Retina (tissue), 1 donor: ENCODE measurements at regions not wholly inside any gene's neighbourhood (a gene's known extent, or its start where the extent isn't known, plus 50 kb on each side); places are given as distances from the start of the nearest gene placed in this dataset.
"Not testable (repeated sequence)": the region's sequence is repeated elsewhere in the genome, so short reads cannot be mapped to it uniquely, and the experiment has no call there.

Experiments used
- DNase-seq: peaks from one replicate; pipeline ENCODE4 v3.0.0-alpha.2; 2016

GRCh38 chr12:46515829-46516228, 143.3 kb upstream of the SLC38A2 start:
- DNase-seq, result no peak

- DNase-seq, result no peak
Measured at GRCh38 chr12:46514886-46515285, 142.3 kb upstream of the SLC38A2 start.

- not testable (repeated sequence) for DNase-seq
Measured at GRCh38 chr12:46510257-46510656, 137.7 kb upstream of the SLC38A2 start.

GRCh38 chr12:46509135-46509534, 136.6 kb upstream of the SLC38A2 start:
- DNase-seq, result no peak

- no peak for DNase-seq
Measured at GRCh38 chr12:46508651-46509050, 136.1 kb upstream of the SLC38A2 start.

GRCh38 chr12:46507766-46508165, 135.2 kb upstream of the SLC38A2 start:
- no peak for DNase-seq

- DNase-seq, result no peak
Measured at GRCh38 chr12:46506961-46507360, 134.4 kb upstream of the SLC38A2 start.

- no peak for DNase-seq
Measured at GRCh38 chr12:46506198-46506597, 133.6 kb upstream of the SLC38A2 start.

- no peak for DNase-seq
Measured at GRCh38 chr12:46504494-46504893, 131.9 kb upstream of the SLC38A2 start.

- DNase-seq, result no peak
Measured at GRCh38 chr12:46503637-46504175, 131.1 kb upstream of the SLC38A2 start.

GRCh38 chr12:46500673-46501072, 128.1 kb upstream of the SLC38A2 start:
- no peak for DNase-seq

- DNase-seq, result no peak
Measured at GRCh38 chr12:46499901-46500300, 127.3 kb upstream of the SLC38A2 start.

- DNase-seq, result no peak
Measured at GRCh38 chr12:46499226-46499625, 126.7 kb upstream of the SLC38A2 start.

- no peak for DNase-seq
Measured at GRCh38 chr12:46497739-46498138, 125.2 kb upstream of the SLC38A2 start.

GRCh38 chr12:46494424-46494823, 121.9 kb upstream of the SLC38A2 start:
- DNase-seq, result no peak

GRCh38 chr12:46493834-46494181, 121.2 kb upstream of the SLC38A2 start:
- DNase-seq, result no peak

GRCh38 chr12:46493150-46493833, 120.7 kb upstream of the SLC38A2 start:
- no peak for DNase-seq

- no peak for DNase-seq
Measured at GRCh38 chr12:46492471-46493085, 120.0 kb upstream of the SLC38A2 start.

- DNase-seq, result no peak
Measured at GRCh38 chr12:46491548-46491947, 119.0 kb upstream of the SLC38A2 start.

- no peak for DNase-seq
Measured at GRCh38 chr12:46490635-46491034, 118.1 kb upstream of the SLC38A2 start.

- DNase-seq, result no peak
Measured at GRCh38 chr12:46489951-46490388, 117.4 kb upstream of the SLC38A2 start.

GRCh38 chr12:46487567-46488131, 115.1 kb upstream of the SLC38A2 start:
- DNase-seq, result no peak

- no peak for DNase-seq
Measured at GRCh38 chr12:46486588-46486987, 114.0 kb upstream of the SLC38A2 start.

GRCh38 chr12:46485853-46486252, 113.3 kb upstream of the SLC38A2 start:
- DNase-seq, result no peak
